ENCODE measurements at regions not wholly inside any gene's neighbourhood (a gene's known extent, or its start where the extent isn't known, plus 50 kb on each side); places are given as distances from the start of the nearest gene placed in this dataset.

- TF ChIP-seq, protein P1, sequence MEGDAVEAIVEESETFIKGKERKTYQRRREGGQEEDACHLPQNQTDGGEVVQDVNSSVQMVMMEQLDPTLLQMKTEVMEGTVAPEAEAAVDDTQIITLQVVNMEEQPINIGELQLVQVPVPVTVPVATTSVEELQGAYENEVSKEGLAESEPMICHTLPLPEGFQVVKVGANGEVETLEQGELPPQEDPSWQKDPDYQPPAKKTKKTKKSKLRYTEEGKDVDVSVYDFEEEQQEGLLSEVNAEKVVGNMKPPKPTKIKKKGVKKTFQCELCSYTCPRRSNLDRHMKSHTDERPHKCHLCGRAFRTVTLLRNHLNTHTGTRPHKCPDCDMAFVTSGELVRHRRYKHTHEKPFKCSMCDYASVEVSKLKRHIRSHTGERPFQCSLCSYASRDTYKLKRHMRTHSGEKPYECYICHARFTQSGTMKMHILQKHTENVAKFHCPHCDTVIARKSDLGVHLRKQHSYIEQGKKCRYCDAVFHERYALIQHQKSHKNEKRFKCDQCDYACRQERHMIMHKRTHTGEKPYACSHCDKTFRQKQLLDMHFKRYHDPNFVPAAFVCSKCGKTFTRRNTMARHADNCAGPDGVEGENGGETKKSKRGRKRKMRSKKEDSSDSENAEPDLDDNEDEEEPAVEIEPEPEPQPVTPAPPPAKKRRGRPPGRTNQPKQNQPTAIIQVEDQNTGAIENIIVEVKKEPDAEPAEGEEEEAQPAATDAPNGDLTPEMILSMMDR (IDR thresholded peaks at IDR 0.05; ENCODE audit: insufficient read depth, low read depth, low read length) = no peak
- no peak for TF ChIP-seq EZH2 (IDR thresholded peaks at IDR 0.05; ENCODE audit: insufficient read depth, low read length)
These were observed 615.3 kb downstream of the PDHA2 start for GRCh38 chr4:96455045-96455720.
